ENCODE measurements at regions not wholly inside any gene's neighbourhood (a gene's known extent, or its start where the extent isn't known, plus 50 kb on each side); places are given as distances from the start of the nearest gene placed in this dataset.
"Not testable (repeated sequence)": the region's sequence is repeated elsewhere in the genome, so short reads cannot be mapped to it uniquely, and the experiment has no call there.

GRCh38 chr2:144632809-144633208 lies 112.9 kb upstream of the ZEB2 start:
- DNase-seq: no peak

GRCh38 chr2:144631636-144632035 lies 111.7 kb upstream of the ZEB2 start:
- no peak for DNase-seq

- DNase-seq: no peak
Observed at GRCh38 chr2:144630459-144631215, 110.7 kb upstream of the ZEB2 start.

- no peak for DNase-seq
Observed at GRCh38 chr2:144629935-144630334, 110.0 kb upstream of the ZEB2 start.

GRCh38 chr2:144628566-144628965 lies 108.6 kb upstream of the ZEB2 start:
- DNase-seq: no peak

- no peak for DNase-seq
Observed at GRCh38 chr2:144625626-144626025, 105.7 kb upstream of the ZEB2 start.

- no peak for DNase-seq
Observed at GRCh38 chr2:144625226-144625625, 105.3 kb upstream of the ZEB2 start.

GRCh38 chr2:144624451-144624850 lies 104.5 kb upstream of the ZEB2 start:
- DNase-seq: no peak

- DNase-seq: not testable (repeated sequence)
Observed at GRCh38 chr2:144622373-144622772, 102.5 kb upstream of the ZEB2 start.

- no peak for DNase-seq
Observed at GRCh38 chr2:144621266-144621665, 101.3 kb upstream of the ZEB2 start.

GRCh38 chr2:144619760-144620159 lies 99.8 kb upstream of the ZEB2 start:
- DNase-seq: no peak

GRCh38 chr2:144617171-144617570 lies 97.3 kb upstream of the ZEB2 start:
- DNase-seq: not testable (repeated sequence)

- DNase-seq: no peak
Observed at GRCh38 chr2:144615866-144616565, 96.1 kb upstream of the ZEB2 start.

GRCh38 chr2:144607891-144608521 lies 88.1 kb upstream of the ZEB2 start:
- no peak for DNase-seq

GRCh38 chr2:144607099-144607498 lies 87.2 kb upstream of the ZEB2 start:
- no peak for DNase-seq

GRCh38 chr2:144606466-144607095 lies 86.7 kb upstream of the ZEB2 start:
- DNase-seq: no peak

GRCh38 chr2:144605231-144605840 lies 85.4 kb upstream of the ZEB2 start:
- DNase-seq: no peak

GRCh38 chr2:144603334-144603733 lies 83.4 kb upstream of the ZEB2 start:
- no peak for DNase-seq

GRCh38 chr2:144598906-144599305 lies 79.0 kb upstream of the ZEB2 start:
- DNase-seq: no peak

GRCh38 chr2:144597894-144598593 lies 78.1 kb upstream of the ZEB2 start:
- no peak for DNase-seq

- DNase-seq: no peak
Observed at GRCh38 chr2:144597388-144597787, 77.5 kb upstream of the ZEB2 start.

- no peak for DNase-seq
Observed at GRCh38 chr2:144596073-144596871, 76.4 kb upstream of the ZEB2 start.
